ENCODE measurements at regions not wholly inside any gene's neighbourhood (a gene's known extent, or its start where the extent isn't known, plus 50 kb on each side); places are given as distances from the start of the nearest gene placed in this dataset.

DNA sequence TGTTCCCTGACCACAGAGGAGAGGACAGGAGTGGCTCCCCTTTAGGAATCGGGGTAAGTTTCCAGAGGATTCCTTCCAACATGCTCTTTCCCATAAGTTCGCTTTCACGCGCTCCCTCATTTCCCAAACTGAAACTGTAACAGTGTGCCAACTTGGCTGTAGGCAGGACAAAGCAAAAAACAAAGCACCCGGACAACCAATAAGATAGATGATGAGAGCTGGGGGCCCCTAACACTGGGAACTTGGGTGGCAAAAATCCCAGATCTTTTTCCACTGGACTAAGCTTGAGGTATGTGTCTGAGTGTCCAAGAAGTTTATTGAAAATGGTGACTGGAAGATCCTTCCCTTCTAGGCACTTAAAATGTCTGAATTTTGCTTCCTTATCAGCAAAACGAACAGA is 258.7 kb upstream of the IL12B start:
- DNase-seq (ENCODE audit: low read depth, low spot score), result no peak
- FAIRE-seq, result no peak
- in situ Hi-C loops (cut with MboI), result no loop called here
- intact Hi-C loops (cut with micrococcal nuclease; ENCODE audit: unreplicated experiment), result no loop called here
- no TSS peak for BruUV-seq (replicated peaks)
- ATAC-seq, result no peak
- no peak overlapping the region for H3K4me3 ChIP-seq
- no peaks in the 10 kb centered on the region for H3K27me3 ChIP-seq (replicated peaks in 1 of 2; ENCODE audit: control insufficient read depth in 2 of 2, insufficient read depth in 2 of 2, low read length in 1 of 2)
- ChIA-PET POLR2A (no interaction called here), RAD21 (ENCODE audit: unreplicated experiment) (no interaction called here), SMC1A (ENCODE audit: uncharacterized antibody, unreplicated experiment) (interaction anchor here (1.7 kb wide), 1 partner anchor 15 kb away, joined by 5 read pairs; no protein-coding TSS in a partner anchor), CTCF (no interaction called here)
- no peak for TF ChIP-seq BHLHE40 (IDR thresholded peaks at IDR 0.05; ENCODE audit: borderline replicate concordance in 1 of 2, low read depth in 2 of 2, low read length in 1 of 2)
- no peak for TF ChIP-seq ZNF217 (IDR thresholded peaks at IDR 0.05)
- TF ChIP-seq ASH2L (IDR thresholded peaks at IDR 0.05; ENCODE audit: borderline replicate concordance, low read depth), result no peak
- no peak for TF ChIP-seq NFYB (IDR thresholded peaks at IDR 0.05; ENCODE audit: insufficient read depth, low read depth, low read length)
- no peak for TF ChIP-seq HDGF (IDR thresholded peaks at IDR 0.05)
- TF ChIP-seq POLR2AphosphoS5 (IDR thresholded peaks at IDR 0.05; ENCODE audit: low read length), result no peak
- TF ChIP-seq MXI1 (IDR thresholded peaks at IDR 0.05; ENCODE audit: low read depth, low read length), result no peak
- TF ChIP-seq IKZF2 (IDR thresholded peaks at IDR 0.05), result no peak
- TF ChIP-seq ATF3 (IDR thresholded peaks at IDR 0.05; ENCODE audit: borderline replicate concordance, extremely low read depth, low read depth, low read length), result no peak
- no peak for TF ChIP-seq GABPA (IDR thresholded peaks at IDR 0.05; ENCODE audit: low read depth)
- TF ChIP-seq RELA (IDR thresholded peaks at IDR 0.05; ENCODE audit: borderline replicate concordance, partially characterized antibody), result no peak
- TF ChIP-seq SUZ12 (IDR thresholded peaks at IDR 0.05; ENCODE audit: unreplicated experiment), result no peak
- no peak for TF ChIP-seq TARDBP (IDR thresholded peaks at IDR 0.05; ENCODE audit: borderline replicate concordance)
- TF ChIP-seq WRNIP1 (IDR thresholded peaks at IDR 0.05; ENCODE audit: borderline replicate concordance, low read depth, low read length), result no peak
- no peak for TF ChIP-seq GATAD2B (conservative IDR thresholded peaks at IDR 0.05; ENCODE audit: low read depth)
- TF ChIP-seq HCFC1 (IDR thresholded peaks at IDR 0.05; ENCODE audit: low read length), result no peak
- no peak for TF ChIP-seq SKIL (IDR thresholded peaks at IDR 0.05; ENCODE audit: low read depth, poor library complexity, severe bottlenecking)
- no peak for TF ChIP-seq ZNF24 (IDR thresholded peaks at IDR 0.05)
- no peak for TF ChIP-seq HDAC2 (IDR thresholded peaks at IDR 0.05)
- no peaks in the 10 kb centered on the region for H4K20me1 ChIP-seq (ENCODE audit: control insufficient read depth, insufficient read depth)
- no peak overlapping the region for H3K4me2 ChIP-seq (ENCODE audit: control insufficient read depth, insufficient read depth)
- H3K9ac ChIP-seq (ENCODE audit: control insufficient read depth, insufficient read depth, low read length), result no peak overlapping the region
- no peaks in the 10 kb centered on the region for H3K4me1 ChIP-seq (ENCODE audit: control insufficient read depth, insufficient read depth, low read length)
- H3K36me3 ChIP-seq (ENCODE audit: control insufficient read depth in 2 of 2, insufficient read depth in 2 of 2, low read length in 1 of 2), result no peaks in the 10 kb centered on the region
- WGBS (ENCODE audit: insufficient coverage, insufficient replicate concordance, low lambda C conversion rate, missing lambda C conversion rate), result 57% methylated on average over 6 of the region's 6 CpGs
- H3K9me3 ChIP-seq (replicated peaks; ENCODE audit: control insufficient read depth, insufficient read depth, low read length), result no peaks in the 10 kb centered on the region
- H3K27ac ChIP-seq (ENCODE audit: control insufficient read depth, insufficient read depth), result no peak overlapping the region
- no peak overlapping the region for H2AFZ ChIP-seq (ENCODE audit: control insufficient read depth, low read depth, low read length)
- H3K79me2 ChIP-seq (ENCODE audit: control insufficient read depth, insufficient read depth, low read length), result no peaks in the 10 kb centered on the region

Data from GM12878 (cell line).